ENCODE measurements at regions not wholly inside any gene's neighbourhood (a gene's known extent, or its start where the extent isn't known, plus 50 kb on each side); places are given as distances from the start of the nearest gene placed in this dataset.

GRCh38 chr1:232528472-232529089 is 101.4 kb downstream of the SIPA1L2 start:
- in situ Hi-C loops (cut with HindIII; ENCODE audit: low sequenced_read_pairs) = no loop called here
- no peak overlapping the region for H3K4me3 ChIP-seq (ENCODE audit: low read depth, low read length)
- no peak for TF ChIP-seq CTCF (IDR thresholded peaks at IDR 0.05; ENCODE audit: low read depth, low read length, missing control alignments)
- DNase-seq (ENCODE audit: low read depth) = no peak

- no peak for TF ChIP-seq CTCF (IDR thresholded peaks at IDR 0.05; ENCODE audit: low read depth, low read length, missing control alignments)
- no peak for DNase-seq (ENCODE audit: low read depth)
- H3K4me3 ChIP-seq (ENCODE audit: low read depth, low read length) = no peak overlapping the region
- in situ Hi-C loops (cut with HindIII; ENCODE audit: low sequenced_read_pairs) = no loop called here
These were observed 105.9 kb downstream of the SIPA1L2 start for GRCh38 chr1:232524056-232524455.

GRCh38 chr1:232522189-232522588 is 107.7 kb downstream of the SIPA1L2 start:
- no peak for TF ChIP-seq CTCF (IDR thresholded peaks at IDR 0.05; ENCODE audit: low read depth, low read length, missing control alignments)
- in situ Hi-C loops (cut with HindIII; ENCODE audit: low sequenced_read_pairs) = no loop called here
- no peak overlapping the region for H3K4me3 ChIP-seq (ENCODE audit: low read depth, low read length)
- DNase-seq (ENCODE audit: low read depth) = no peak

GRCh38 chr1:232521660-232522059 is 108.3 kb downstream of the SIPA1L2 start:
- no peak overlapping the region for H3K4me3 ChIP-seq (ENCODE audit: low read depth, low read length)
- TF ChIP-seq CTCF (IDR thresholded peaks at IDR 0.05; ENCODE audit: low read depth, low read length, missing control alignments) = no peak
- in situ Hi-C loops (cut with HindIII; ENCODE audit: low sequenced_read_pairs) = no loop called here
- no peak for DNase-seq (ENCODE audit: low read depth)

- in situ Hi-C loops (cut with HindIII; ENCODE audit: low sequenced_read_pairs) = no loop called here
- no peak overlapping the region for H3K4me3 ChIP-seq (ENCODE audit: low read depth, low read length)
- no peak for TF ChIP-seq CTCF (IDR thresholded peaks at IDR 0.05; ENCODE audit: low read depth, low read length, missing control alignments)
- no peak for DNase-seq (ENCODE audit: low read depth)
These were observed 110.7 kb downstream of the SIPA1L2 start for GRCh38 chr1:232519186-232519585.

- no peak for DNase-seq (ENCODE audit: low read depth)
- in situ Hi-C loops (cut with HindIII; ENCODE audit: low sequenced_read_pairs) = no loop called here
- no peak for TF ChIP-seq CTCF (IDR thresholded peaks at IDR 0.05; ENCODE audit: low read depth, low read length, missing control alignments)
- H3K4me3 ChIP-seq (ENCODE audit: low read depth, low read length) = no peak overlapping the region
These were observed 111.6 kb downstream of the SIPA1L2 start for GRCh38 chr1:232518349-232518748.
